BLaER1 treated with 17β-estradiol and CSF1 and Interleukin-3, amounts not matched to agents 10 nM and 100 nM (cell line): ENCODE measurements at regions not wholly inside any gene's neighbourhood (a gene's known extent, or its start where the extent isn't known, plus 50 kb on each side); places are given as distances from the start of the nearest gene placed in this dataset.

ENCODE experiments used
- H3K27ac ChIP-seq, 11 experiments: shearing (Covaris generic); formaldehyde crosslinking; 2 replicates each; pipeline ENCODE4 v1.8.1; 2022
- H3K27me3 ChIP-seq, 11 experiments: shearing (Covaris generic); formaldehyde crosslinking; 2 replicates each; pipeline ENCODE4 v1.8.1; 2022
- H3K36me3 ChIP-seq, 11 experiments: shearing (Covaris generic); formaldehyde crosslinking; 2 replicates each; pipeline ENCODE4 v1.8.1; 2022
- H3K4me1 ChIP-seq, 10 experiments: shearing (Covaris generic); formaldehyde crosslinking; 2 replicates each; pipeline ENCODE4 v1.8.1; 2022
- H3K4me2 ChIP-seq, 11 experiments: shearing (Covaris generic); formaldehyde crosslinking; 2 replicates each; pipeline ENCODE4 v1.8.1; 2022
- H3K4me3 ChIP-seq, 10 experiments: shearing (Covaris generic); formaldehyde crosslinking; 2 replicates each; pipeline ENCODE4 v1.8.1; 2022
- H3K9ac ChIP-seq, 11 experiments: shearing (Covaris generic); formaldehyde crosslinking; 2 replicates each; pipeline ENCODE4 v1.8.1; 2022
- H3K9me3 ChIP-seq, 11 experiments: shearing (Covaris generic); formaldehyde crosslinking; replicated peaks in 1 of 11; 2 replicates each; pipeline ENCODE4 v1.8.1; 2022
- H4K20me1 ChIP-seq, 11 experiments: shearing (Covaris generic); formaldehyde crosslinking; 2 replicates each; pipeline ENCODE4 v1.8.1; 2022
- Cebpa-rat ChIP-seq, 11 experiments: shearing (Covaris generic); IDR thresholded peaks; 2 replicates each; pipeline ENCODE4 v1.8.1; 2022

- Histone ChIP-seq H4K20me1 (no peaks in the 10 kb centered on the region), H3K4me1 (peaks cover 0 to 24% (median 10%) of the 10 kb centered on the region in 10 experiments; a peak in 13 of 20 replicates), H3K36me3 (no peaks in the 10 kb centered on the region), H3K27ac (no peak overlapping the region), H3K4me3 (no peak overlapping the region), H3K4me2 (no peak overlapping the region), H3K9ac (no peak overlapping the region), H3K9me3 (peaks cover 0 to 4% (median 0%) of the 10 kb centered on the region in 11 experiments; a peak in 5 of 22 replicates), H3K27me3 (no peaks in the 10 kb centered on the region)
- no peak for TF ChIP-seq Cebpa-rat (IDR thresholded peaks at IDR 0.05)
These were observed 443.9 kb downstream of the TCERG1L start for GRCh38 chr10:130867446-130868194.

GRCh38 chr10:130869179-130869841 lies 442.2 kb downstream of the TCERG1L start:
- no peak for TF ChIP-seq Cebpa-rat (IDR thresholded peaks at IDR 0.05)
- H3K9ac ChIP-seq, result no peak overlapping the region

GRCh38 chr10:130871406-130871805 lies 440.1 kb downstream of the TCERG1L start:
- Histone ChIP-seq H3K4me2 (no peak overlapping the region), H3K36me3 (no peaks in the 10 kb centered on the region), H3K27ac (no peak overlapping the region), H3K4me3 (no peak overlapping the region), H3K9ac (no peak overlapping the region), H4K20me1 (no peaks in the 10 kb centered on the region), H3K4me1 (peaks cover 0 to 5% (median 0%) of the 10 kb centered on the region in 10 experiments; a peak in 1 of 20 replicates), H3K9me3 (peaks cover 0 to 7% (median 0%) of the 10 kb centered on the region in 11 experiments; a peak in 4 of 22 replicates), H3K27me3 (no peaks in the 10 kb centered on the region)
- no peak for TF ChIP-seq Cebpa-rat (IDR thresholded peaks at IDR 0.05)

More at GRCh38 chr10:130869179-130869841, 442.2 kb downstream of the TCERG1L start:
- H3K4me3 ChIP-seq, result no peak overlapping the region
- no peaks in the 10 kb centered on the region for H3K36me3 ChIP-seq
- H3K4me1 ChIP-seq, result peaks cover 0 to 18% (median 5%) of the 10 kb centered on the region in 10 experiments; a peak in 10 of 20 replicates
- no peaks in the 10 kb centered on the region for H4K20me1 ChIP-seq
- H3K27ac ChIP-seq, result no peak overlapping the region
- no peaks in the 10 kb centered on the region for H3K27me3 ChIP-seq
- H3K4me2 ChIP-seq, result peak overlapping the region in 2 of 11 experiments; percentile 17 to 32; a peak in 2 of 22 replicates
- peaks cover 0 to 7% (median 0%) of the 10 kb centered on the region in 11 experiments; a peak in 4 of 22 replicates for H3K9me3 ChIP-seq

- Histone ChIP-seq H4K20me1 (no peaks in the 10 kb centered on the region), H3K36me3 (no peaks in the 10 kb centered on the region), H3K27me3 (no peaks in the 10 kb centered on the region), H3K4me3 (no peak overlapping the region), H3K9ac (no peak overlapping the region), H3K27ac (no peak overlapping the region), H3K4me2 (no peak overlapping the region), H3K9me3 (peaks cover 0 to 7% (median 0%) of the 10 kb centered on the region in 11 experiments; a peak in 4 of 22 replicates), H3K4me1 (peaks cover 0 to 5% (median 0%) of the 10 kb centered on the region in 10 experiments; a peak in 1 of 20 replicates)
- no peak for TF ChIP-seq Cebpa-rat (IDR thresholded peaks at IDR 0.05)
These were observed 437.9 kb downstream of the TCERG1L start for GRCh38 chr10:130873636-130874035.

GRCh38 chr10:130875116-130875515 lies 436.4 kb downstream of the TCERG1L start:
- Histone ChIP-seq H3K27ac (no peak overlapping the region), H3K36me3 (no peaks in the 10 kb centered on the region), H3K4me3 (no peak overlapping the region), H3K27me3 (no peaks in the 10 kb centered on the region), H4K20me1 (no peaks in the 10 kb centered on the region), H3K4me1 (peaks cover 0 to 5% (median 0%) of the 10 kb centered on the region in 10 experiments; a peak in 1 of 20 replicates), H3K9ac (no peak overlapping the region), H3K9me3 (peaks cover 0 to 7% (median 0%) of the 10 kb centered on the region in 11 experiments; a peak in 4 of 22 replicates), H3K4me2 (no peak overlapping the region)
- no peak for TF ChIP-seq Cebpa-rat (IDR thresholded peaks at IDR 0.05)

GRCh38 chr10:130875897-130876472 lies 435.5 kb downstream of the TCERG1L start:
- no peaks in the 10 kb centered on the region for H3K27me3 ChIP-seq
- no peaks in the 10 kb centered on the region for H4K20me1 ChIP-seq
- peaks cover 0 to 7% (median 0%) of the 10 kb centered on the region in 11 experiments; a peak in 4 of 22 replicates for H3K9me3 ChIP-seq
- no peak overlapping the region for H3K4me3 ChIP-seq
- H3K9ac ChIP-seq, result no peak overlapping the region
- no peak for TF ChIP-seq Cebpa-rat (IDR thresholded peaks at IDR 0.05)
- H3K4me1 ChIP-seq, result peaks cover 0 to 5% (median 0%) of the 10 kb centered on the region in 10 experiments; a peak in 1 of 20 replicates
- no peaks in the 10 kb centered on the region for H3K36me3 ChIP-seq
- H3K4me2 ChIP-seq, result no peak overlapping the region
- no peak overlapping the region for H3K27ac ChIP-seq

GRCh38 chr10:130877126-130877525 lies 434.4 kb downstream of the TCERG1L start:
- H3K9ac ChIP-seq, result no peak overlapping the region
- H3K4me2 ChIP-seq, result no peak overlapping the region
- H4K20me1 ChIP-seq, result no peaks in the 10 kb centered on the region
- no peak for TF ChIP-seq Cebpa-rat (IDR thresholded peaks at IDR 0.05)
- H3K27ac ChIP-seq, result no peak overlapping the region
- peaks cover 0 to 2% (median 0%) of the 10 kb centered on the region in 10 experiments; a peak in 1 of 20 replicates for H3K4me1 ChIP-seq
- H3K36me3 ChIP-seq, result no peaks in the 10 kb centered on the region
- H3K27me3 ChIP-seq, result no peaks in the 10 kb centered on the region
- peaks cover 0 to 7% (median 0%) of the 10 kb centered on the region in 11 experiments; a peak in 3 of 22 replicates for H3K9me3 ChIP-seq
- no peak overlapping the region for H3K4me3 ChIP-seq

GRCh38 chr10:130878131-130878530 lies 433.4 kb downstream of the TCERG1L start:
- H3K27ac ChIP-seq, result no peak overlapping the region
- no peaks in the 10 kb centered on the region for H3K36me3 ChIP-seq
- peaks cover 0 to 1% (median 0%) of the 10 kb centered on the region in 10 experiments; a peak in 3 of 20 replicates for H3K4me1 ChIP-seq
- H3K9me3 ChIP-seq, result no peaks in the 10 kb centered on the region
- H3K9ac ChIP-seq, result no peak overlapping the region
- H4K20me1 ChIP-seq, result no peaks in the 10 kb centered on the region
- no peak overlapping the region for H3K4me3 ChIP-seq
- no peak for TF ChIP-seq Cebpa-rat (IDR thresholded peaks at IDR 0.05)
- no peak overlapping the region for H3K4me2 ChIP-seq
- no peaks in the 10 kb centered on the region for H3K27me3 ChIP-seq

- Histone ChIP-seq H3K4me1 (peaks cover 38 to 49% (median 44%) of the 10 kb centered on the region in 10 experiments), H4K20me1 (no peaks in the 10 kb centered on the region), H3K27me3 (no peaks in the 10 kb centered on the region), H3K4me3 (no peak overlapping the region), H3K9me3 (no peaks in the 10 kb centered on the region), H3K9ac (no peak overlapping the region), H3K4me2 (peak overlapping the region in 1 of 11 experiments; percentile 25; a peak in 1 of 22 replicates), H3K27ac (no peak overlapping the region), H3K36me3 (no peaks in the 10 kb centered on the region)
- TF ChIP-seq Cebpa-rat (IDR thresholded peaks at IDR 0.05), result no peak
These were observed 428.6 kb downstream of the TCERG1L start for GRCh38 chr10:130882906-130883305.
